OCI-LY1 (cell line): ENCODE measurements at regions not wholly inside any gene's neighbourhood (a gene's known extent, or its start where the extent isn't known, plus 50 kb on each side); places are given as distances from the start of the nearest gene placed in this dataset.

Experiments
- EZH2 ChIP-seq: fragments of 200-600 bp; sonication (generic), shearing (Covaris generic); IDR thresholded peaks from 2 replicates; pipeline ENCODE4 v1.8.0; 2017; ENCODE audit warnings: borderline replicate concordance, mixed run types, mild to moderate bottlenecking, antibody characterized with exemption, low read length, moderate library complexity, mixed read lengths
- TF ChIP-seq, protein P1 (sequence below): fragments of 200-600 bp; sonication (generic), shearing (Covaris generic); IDR thresholded peaks from 2 replicates; pipeline ENCODE4 v1.5.1; 2017; ENCODE audit warnings: mild to moderate bottlenecking, antibody characterized with exemption, low read length, moderate library complexity, mixed read lengths

DNA sequence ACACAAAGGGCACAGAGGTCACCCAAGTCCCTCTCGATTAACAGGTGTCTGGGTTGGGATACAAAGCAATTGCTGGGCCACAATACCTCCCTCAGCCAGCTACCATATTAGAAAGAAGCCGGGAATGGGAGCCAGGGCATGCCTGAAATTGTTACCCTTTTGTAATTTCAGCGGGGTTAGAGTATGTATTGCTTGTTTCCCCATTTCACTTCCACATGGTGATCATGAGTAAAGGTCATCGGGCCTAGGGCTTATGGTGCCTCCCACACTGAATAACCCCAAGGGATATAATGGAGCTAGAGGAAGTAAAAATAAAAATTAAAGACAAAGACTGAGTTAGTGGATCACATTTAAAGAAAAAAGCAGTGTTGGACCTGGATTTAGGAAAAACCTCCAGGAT is 437.2 kb upstream of the KLHL29 start:
- TF ChIP-seq, protein P1, sequence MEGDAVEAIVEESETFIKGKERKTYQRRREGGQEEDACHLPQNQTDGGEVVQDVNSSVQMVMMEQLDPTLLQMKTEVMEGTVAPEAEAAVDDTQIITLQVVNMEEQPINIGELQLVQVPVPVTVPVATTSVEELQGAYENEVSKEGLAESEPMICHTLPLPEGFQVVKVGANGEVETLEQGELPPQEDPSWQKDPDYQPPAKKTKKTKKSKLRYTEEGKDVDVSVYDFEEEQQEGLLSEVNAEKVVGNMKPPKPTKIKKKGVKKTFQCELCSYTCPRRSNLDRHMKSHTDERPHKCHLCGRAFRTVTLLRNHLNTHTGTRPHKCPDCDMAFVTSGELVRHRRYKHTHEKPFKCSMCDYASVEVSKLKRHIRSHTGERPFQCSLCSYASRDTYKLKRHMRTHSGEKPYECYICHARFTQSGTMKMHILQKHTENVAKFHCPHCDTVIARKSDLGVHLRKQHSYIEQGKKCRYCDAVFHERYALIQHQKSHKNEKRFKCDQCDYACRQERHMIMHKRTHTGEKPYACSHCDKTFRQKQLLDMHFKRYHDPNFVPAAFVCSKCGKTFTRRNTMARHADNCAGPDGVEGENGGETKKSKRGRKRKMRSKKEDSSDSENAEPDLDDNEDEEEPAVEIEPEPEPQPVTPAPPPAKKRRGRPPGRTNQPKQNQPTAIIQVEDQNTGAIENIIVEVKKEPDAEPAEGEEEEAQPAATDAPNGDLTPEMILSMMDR: no peak
- TF ChIP-seq EZH2: no peak
